Liver (tissue), 3 donors: ENCODE measurements at regions not wholly inside any gene's neighbourhood (a gene's known extent, or its start where the extent isn't known, plus 50 kb on each side); places are given as distances from the start of the nearest gene placed in this dataset.

Source experiments
- EGR1 ChIP-seq, 2 donors: IDR thresholded peaks; 2 replicates each; pipeline ENCODE4 v1.6.1; 2016 to 2018; ENCODE audit warnings: antibody characterized with exemption in 2 of 2, low read depth in 2 of 2
- FOXA1 ChIP-seq: IDR thresholded peaks from 2 replicates; pipeline ENCODE4 v1.6.1; 2016; ENCODE audit warnings: antibody characterized with exemption
- GABPA ChIP-seq, 2 donors: IDR thresholded peaks in 1 of 2; conservative IDR thresholded peaks in 1 of 2; 2 replicates each; pipeline ENCODE4 v1.6.1; 2016; ENCODE audit warnings: antibody characterized with exemption in 2 of 2, mild to moderate bottlenecking in 1 of 2, moderate library complexity in 1 of 2
- HNF4A ChIP-seq, 2 donors: conservative IDR thresholded peaks; 2 replicates each; pipeline ENCODE4 v1.6.1; 2016; ENCODE audit warnings: antibody characterized with exemption in 2 of 2, mild to moderate bottlenecking in 2 of 2
- NR2F2 ChIP-seq: IDR thresholded peaks from 2 replicates; pipeline ENCODE4 v1.6.1; 2016; ENCODE audit warnings: antibody characterized with exemption
- RAD21 ChIP-seq, 2 donors: IDR thresholded peaks; 2 replicates each; pipeline ENCODE4 v1.6.1; 2016; ENCODE audit warnings: antibody characterized with exemption in 2 of 2, mild to moderate bottlenecking in 2 of 2
- RXRA ChIP-seq, 2 donors: IDR thresholded peaks; 2 replicates each; pipeline ENCODE4 v1.6.1; 2017 to 2018; ENCODE audit warnings: antibody characterized with exemption in 2 of 2, mild to moderate bottlenecking in 1 of 2
- SP1 ChIP-seq: IDR thresholded peaks from 2 replicates; pipeline ENCODE4 v1.6.1; 2018; ENCODE audit warnings: antibody characterized with exemption, mild to moderate bottlenecking
- TAF1 ChIP-seq: conservative IDR thresholded peaks from 2 replicates; pipeline ENCODE4 v1.6.1; 2016; ENCODE audit warnings: antibody characterized with exemption, mild to moderate bottlenecking
- TF ChIP-seq, protein P1 (sequence below): fragments of 150-350 bp; IDR thresholded peaks from 2 replicates; pipeline ENCODE4 v1.5.1; 2017; ENCODE audit warnings: improper control_type of control experiment, low read depth, low read length; ENCODE audit not compliant: missing input control
- TF ChIP-seq, protein P2 (sequence below): IDR thresholded peaks from 2 replicates; pipeline ENCODE4 v1.6.1; 2016; ENCODE audit warnings: antibody characterized with exemption, mild to moderate bottlenecking
- TF ChIP-seq, protein P3 (sequence below): IDR thresholded peaks from 2 replicates; pipeline ENCODE4 v1.6.1; 2016; ENCODE audit warnings: antibody characterized with exemption
- TF ChIP-seq, protein P4 (sequence below): IDR thresholded peaks from 2 replicates; pipeline ENCODE4 v1.6.1; 2016; ENCODE audit warnings: antibody characterized with exemption
- donor health status: healthy.
- donor health status: healthy.

DNA sequence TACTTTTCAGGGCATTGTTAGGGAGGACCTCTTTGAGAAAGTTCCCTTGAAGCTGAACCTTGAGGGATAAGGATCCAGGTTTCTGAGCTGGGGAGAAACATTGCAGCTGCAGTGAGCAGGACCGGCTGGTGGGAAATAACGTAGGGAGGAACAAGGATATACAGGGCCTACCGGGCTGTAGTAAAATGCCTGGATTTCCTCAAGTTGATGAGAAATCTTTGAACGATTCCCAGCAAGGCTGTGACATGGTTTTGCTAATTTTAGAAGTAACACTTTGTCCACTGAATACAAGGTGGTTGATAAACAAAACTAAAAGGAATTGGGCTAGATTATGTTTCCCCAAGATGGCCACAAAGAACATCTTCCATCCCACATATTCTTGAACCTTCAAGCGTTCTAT, 137.0 kb upstream of the AGBL1 start:
- TF ChIP-seq, protein P1, sequence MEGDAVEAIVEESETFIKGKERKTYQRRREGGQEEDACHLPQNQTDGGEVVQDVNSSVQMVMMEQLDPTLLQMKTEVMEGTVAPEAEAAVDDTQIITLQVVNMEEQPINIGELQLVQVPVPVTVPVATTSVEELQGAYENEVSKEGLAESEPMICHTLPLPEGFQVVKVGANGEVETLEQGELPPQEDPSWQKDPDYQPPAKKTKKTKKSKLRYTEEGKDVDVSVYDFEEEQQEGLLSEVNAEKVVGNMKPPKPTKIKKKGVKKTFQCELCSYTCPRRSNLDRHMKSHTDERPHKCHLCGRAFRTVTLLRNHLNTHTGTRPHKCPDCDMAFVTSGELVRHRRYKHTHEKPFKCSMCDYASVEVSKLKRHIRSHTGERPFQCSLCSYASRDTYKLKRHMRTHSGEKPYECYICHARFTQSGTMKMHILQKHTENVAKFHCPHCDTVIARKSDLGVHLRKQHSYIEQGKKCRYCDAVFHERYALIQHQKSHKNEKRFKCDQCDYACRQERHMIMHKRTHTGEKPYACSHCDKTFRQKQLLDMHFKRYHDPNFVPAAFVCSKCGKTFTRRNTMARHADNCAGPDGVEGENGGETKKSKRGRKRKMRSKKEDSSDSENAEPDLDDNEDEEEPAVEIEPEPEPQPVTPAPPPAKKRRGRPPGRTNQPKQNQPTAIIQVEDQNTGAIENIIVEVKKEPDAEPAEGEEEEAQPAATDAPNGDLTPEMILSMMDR = no peak
- TF ChIP-seq RAD21 (IDR thresholded peaks at IDR 0.05) (no peak), TAF1 (no peak), GABPA (IDR thresholded peaks at IDR 0.05 in 1 of 2, conservative IDR thresholded peaks at IDR 0.05 in 1 of 2) (no peak), RXRA (IDR thresholded peaks at IDR 0.05) (no peak), EGR1 (IDR thresholded peaks at IDR 0.05; ENCODE audit: low read depth in 2 of 2) (no peak), SP1 (no peak), NR2F2 (no peak), FOXA1 (no peak), HNF4A (conservative IDR thresholded peaks at IDR 0.05) (no peak)
- TF ChIP-seq, protein P2, sequence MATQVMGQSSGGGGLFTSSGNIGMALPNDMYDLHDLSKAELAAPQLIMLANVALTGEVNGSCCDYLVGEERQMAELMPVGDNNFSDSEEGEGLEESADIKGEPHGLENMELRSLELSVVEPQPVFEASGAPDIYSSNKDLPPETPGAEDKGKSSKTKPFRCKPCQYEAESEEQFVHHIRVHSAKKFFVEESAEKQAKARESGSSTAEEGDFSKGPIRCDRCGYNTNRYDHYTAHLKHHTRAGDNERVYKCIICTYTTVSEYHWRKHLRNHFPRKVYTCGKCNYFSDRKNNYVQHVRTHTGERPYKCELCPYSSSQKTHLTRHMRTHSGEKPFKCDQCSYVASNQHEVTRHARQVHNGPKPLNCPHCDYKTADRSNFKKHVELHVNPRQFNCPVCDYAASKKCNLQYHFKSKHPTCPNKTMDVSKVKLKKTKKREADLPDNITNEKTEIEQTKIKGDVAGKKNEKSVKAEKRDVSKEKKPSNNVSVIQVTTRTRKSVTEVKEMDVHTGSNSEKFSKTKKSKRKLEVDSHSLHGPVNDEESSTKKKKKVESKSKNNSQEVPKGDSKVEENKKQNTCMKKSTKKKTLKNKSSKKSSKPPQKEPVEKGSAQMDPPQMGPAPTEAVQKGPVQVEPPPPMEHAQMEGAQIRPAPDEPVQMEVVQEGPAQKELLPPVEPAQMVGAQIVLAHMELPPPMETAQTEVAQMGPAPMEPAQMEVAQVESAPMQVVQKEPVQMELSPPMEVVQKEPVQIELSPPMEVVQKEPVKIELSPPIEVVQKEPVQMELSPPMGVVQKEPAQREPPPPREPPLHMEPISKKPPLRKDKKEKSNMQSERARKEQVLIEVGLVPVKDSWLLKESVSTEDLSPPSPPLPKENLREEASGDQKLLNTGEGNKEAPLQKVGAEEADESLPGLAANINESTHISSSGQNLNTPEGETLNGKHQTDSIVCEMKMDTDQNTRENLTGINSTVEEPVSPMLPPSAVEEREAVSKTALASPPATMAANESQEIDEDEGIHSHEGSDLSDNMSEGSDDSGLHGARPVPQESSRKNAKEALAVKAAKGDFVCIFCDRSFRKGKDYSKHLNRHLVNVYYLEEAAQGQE = no peak
- TF ChIP-seq, protein P3, sequence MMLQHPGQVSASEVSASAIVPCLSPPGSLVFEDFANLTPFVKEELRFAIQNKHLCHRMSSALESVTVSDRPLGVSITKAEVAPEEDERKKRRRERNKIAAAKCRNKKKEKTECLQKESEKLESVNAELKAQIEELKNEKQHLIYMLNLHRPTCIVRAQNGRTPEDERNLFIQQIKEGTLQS = no peak
- TF ChIP-seq, protein P4, sequence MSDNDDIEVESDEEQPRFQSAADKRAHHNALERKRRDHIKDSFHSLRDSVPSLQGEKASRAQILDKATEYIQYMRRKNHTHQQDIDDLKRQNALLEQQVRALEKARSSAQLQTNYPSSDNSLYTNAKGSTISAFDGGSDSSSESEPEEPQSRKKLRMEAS = no peak
